Osteocyte (in vitro differentiated cells): ENCODE measurements at regions not wholly inside any gene's neighbourhood (a gene's known extent, or its start where the extent isn't known, plus 50 kb on each side); places are given as distances from the start of the nearest gene placed in this dataset.

Experiments used
- DNase-seq: peaks from one replicate; pipeline ENCODE4 v3.0.0; 2021; ENCODE audit warnings: mixed read lengths; ENCODE audit not compliant: unreplicated experiment; ENCODE audit errors: extremely low spot score
- H3K27ac Mint-ChIP-seq: one replicate; pipeline ENCODE4 v1.8.0; 2021; ENCODE audit warnings: mild to moderate bottlenecking, mixed read lengths; ENCODE audit not compliant: unreplicated experiment
- H3K27me3 Mint-ChIP-seq: one replicate; pipeline ENCODE4 v1.8.0; 2021; ENCODE audit warnings: mixed read lengths; ENCODE audit not compliant: unreplicated experiment
- H3K36me3 Mint-ChIP-seq: one replicate; pipeline ENCODE4 v1.8.0; 2021; ENCODE audit warnings: mixed read lengths; ENCODE audit not compliant: unreplicated experiment
- H3K4me1 Mint-ChIP-seq: one replicate; pipeline ENCODE4 v1.8.0; 2021; ENCODE audit warnings: mixed read lengths; ENCODE audit not compliant: unreplicated experiment
- H3K4me3 Mint-ChIP-seq: one replicate; pipeline ENCODE4 v1.8.0; 2021; ENCODE audit warnings: mild to moderate bottlenecking, moderate library complexity, mixed read lengths; ENCODE audit not compliant: unreplicated experiment
- H3K9me3 Mint-ChIP-seq: one replicate; pipeline ENCODE4 v1.8.0; 2021; ENCODE audit warnings: mixed read lengths; ENCODE audit not compliant: unreplicated experiment
- TF ChIP-seq, protein P1 (sequence below): fragments of 200-600 bp; sonication (generic); IDR thresholded peaks from 2 replicates; pipeline ENCODE4 v1.5.0; 2021; ENCODE audit warnings: antibody characterized with exemption, mild to moderate bottlenecking, moderate library complexity

DNA sequence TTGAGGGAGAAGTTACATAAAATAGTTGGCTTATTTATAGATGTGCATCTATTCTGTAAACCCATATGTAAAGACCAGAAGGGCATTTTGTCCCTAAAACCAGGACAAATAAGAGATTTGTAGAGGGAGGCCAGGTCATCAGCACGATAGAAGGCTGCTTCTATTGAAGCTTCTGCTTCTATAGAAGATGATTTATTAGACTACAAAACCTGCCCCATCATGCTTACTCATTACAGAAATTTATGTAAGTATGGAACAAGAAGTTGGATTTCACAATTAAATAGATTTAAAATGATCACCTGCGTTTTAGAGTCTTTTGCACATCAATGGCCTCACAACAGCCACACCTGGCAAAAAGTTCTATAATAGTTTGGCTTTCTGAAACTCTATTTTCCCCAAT lies 183.5 kb downstream of the DUSP10 start:
- TF ChIP-seq, protein P1, sequence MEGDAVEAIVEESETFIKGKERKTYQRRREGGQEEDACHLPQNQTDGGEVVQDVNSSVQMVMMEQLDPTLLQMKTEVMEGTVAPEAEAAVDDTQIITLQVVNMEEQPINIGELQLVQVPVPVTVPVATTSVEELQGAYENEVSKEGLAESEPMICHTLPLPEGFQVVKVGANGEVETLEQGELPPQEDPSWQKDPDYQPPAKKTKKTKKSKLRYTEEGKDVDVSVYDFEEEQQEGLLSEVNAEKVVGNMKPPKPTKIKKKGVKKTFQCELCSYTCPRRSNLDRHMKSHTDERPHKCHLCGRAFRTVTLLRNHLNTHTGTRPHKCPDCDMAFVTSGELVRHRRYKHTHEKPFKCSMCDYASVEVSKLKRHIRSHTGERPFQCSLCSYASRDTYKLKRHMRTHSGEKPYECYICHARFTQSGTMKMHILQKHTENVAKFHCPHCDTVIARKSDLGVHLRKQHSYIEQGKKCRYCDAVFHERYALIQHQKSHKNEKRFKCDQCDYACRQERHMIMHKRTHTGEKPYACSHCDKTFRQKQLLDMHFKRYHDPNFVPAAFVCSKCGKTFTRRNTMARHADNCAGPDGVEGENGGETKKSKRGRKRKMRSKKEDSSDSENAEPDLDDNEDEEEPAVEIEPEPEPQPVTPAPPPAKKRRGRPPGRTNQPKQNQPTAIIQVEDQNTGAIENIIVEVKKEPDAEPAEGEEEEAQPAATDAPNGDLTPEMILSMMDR: no peak
- peaks cover 45% of the 10 kb centered on the region for H3K27me3 Mint-ChIP-seq
- no peaks in the 10 kb centered on the region for H3K4me1 Mint-ChIP-seq
- DNase-seq: no peak
- H3K36me3 Mint-ChIP-seq: no peaks in the 10 kb centered on the region
- no peak overlapping the region for H3K4me3 Mint-ChIP-seq
- H3K9me3 Mint-ChIP-seq: no peaks in the 10 kb centered on the region
- no peak overlapping the region for H3K27ac Mint-ChIP-seq

DNA sequence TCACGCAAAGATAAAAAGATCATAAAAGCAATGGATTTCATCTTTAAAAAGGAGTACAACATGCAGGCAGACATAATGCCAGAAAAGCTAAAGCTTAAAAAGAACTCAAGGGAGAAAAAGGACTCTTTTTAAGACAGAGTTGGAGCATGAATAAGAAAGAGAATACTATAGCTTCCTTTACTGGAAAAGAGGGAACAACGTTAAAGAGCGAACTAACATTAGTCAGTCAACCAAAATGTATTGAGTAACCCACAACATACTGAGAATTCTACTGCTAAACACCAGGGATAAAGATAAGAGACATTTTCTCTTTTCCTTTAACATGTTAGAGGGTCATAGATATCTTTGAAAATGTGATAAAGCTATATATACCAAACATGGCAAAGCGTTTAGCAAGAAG lies 182.0 kb downstream of the DUSP10 start:
- no peaks in the 10 kb centered on the region for H3K36me3 Mint-ChIP-seq
- H3K27ac Mint-ChIP-seq: no peak overlapping the region
- H3K4me3 Mint-ChIP-seq: no peak overlapping the region
- TF ChIP-seq, protein P1: no peak
- H3K27me3 Mint-ChIP-seq: peaks cover 40% of the 10 kb centered on the region
- no peaks in the 10 kb centered on the region for H3K9me3 Mint-ChIP-seq
- no peak for DNase-seq
- H3K4me1 Mint-ChIP-seq: no peaks in the 10 kb centered on the region

- Mint-ChIP-seq H3K9me3 (no peaks in the 10 kb centered on the region), H3K4me1 (no peaks in the 10 kb centered on the region)
Measured at GRCh38 chr1:221562542-221563475, 179.1 kb downstream of the DUSP10 start.

DNA sequence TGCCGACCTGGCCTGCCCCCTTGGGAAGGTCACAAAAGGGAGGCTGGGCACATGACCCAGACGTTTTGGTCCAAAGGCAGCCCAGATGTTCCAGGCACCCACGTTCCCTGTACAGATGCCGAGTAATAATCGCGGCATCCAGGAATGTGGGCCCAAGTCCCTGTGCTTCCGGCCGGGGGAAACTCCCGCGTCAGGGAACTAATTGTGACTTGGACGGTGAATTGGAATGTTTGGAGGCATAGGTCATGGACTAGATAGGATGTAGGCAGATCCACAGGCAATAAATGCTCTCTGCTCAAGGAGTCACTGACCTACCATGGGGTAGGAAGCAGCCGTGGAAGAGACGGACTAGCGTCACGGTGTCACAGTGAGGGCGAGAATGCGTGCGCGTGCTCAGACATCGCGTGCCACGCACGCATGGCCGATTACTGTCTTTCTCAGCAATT lies 178.4 kb downstream of the DUSP10 start:
- H3K36me3 Mint-ChIP-seq: no peaks in the 10 kb centered on the region
- H3K9me3 Mint-ChIP-seq: no peaks in the 10 kb centered on the region
- DNase-seq: no peak
- peaks cover 32% of the 10 kb centered on the region for H3K27me3 Mint-ChIP-seq
- H3K27ac Mint-ChIP-seq: no peak overlapping the region
- H3K4me3 Mint-ChIP-seq: no peak overlapping the region
- no peaks in the 10 kb centered on the region for H3K4me1 Mint-ChIP-seq
- TF ChIP-seq, protein P1: no peak

More at GRCh38 chr1:221562542-221563475, 179.1 kb downstream of the DUSP10 start:
- Mint-ChIP-seq H3K27me3 (peaks cover 37% of the 10 kb centered on the region), H3K36me3 (no peaks in the 10 kb centered on the region), H3K4me3 (no peak overlapping the region), H3K27ac (no peak overlapping the region)
- DNase-seq: no peak
- TF ChIP-seq, protein P1: no peak

DNA sequence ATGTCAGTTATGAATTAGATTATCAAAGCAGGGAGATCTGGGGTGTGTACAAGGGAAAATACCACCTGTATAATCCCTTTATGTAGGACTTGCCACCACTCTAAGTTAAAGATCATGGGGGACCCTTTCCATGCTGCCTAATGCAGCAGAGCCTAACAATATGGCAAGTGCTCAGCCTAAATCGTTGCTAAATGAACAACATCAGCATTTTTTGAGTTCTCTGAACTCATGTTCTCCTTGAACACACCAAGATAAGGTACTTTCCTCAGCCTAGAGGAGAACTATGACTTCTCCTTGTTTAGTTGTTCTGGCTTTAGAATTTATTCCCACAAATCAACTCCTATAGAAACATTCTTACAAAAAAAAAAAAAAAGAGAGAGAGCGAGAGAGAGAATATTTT lies 177.0 kb downstream of the DUSP10 start:
- DNase-seq: no peak
- TF ChIP-seq, protein P1: no peak
- Mint-ChIP-seq H3K4me3 (no peak overlapping the region), H3K27me3 (peaks cover 27% of the 10 kb centered on the region), H3K9me3 (no peaks in the 10 kb centered on the region), H3K27ac (no peak overlapping the region), H3K36me3 (no peaks in the 10 kb centered on the region), H3K4me1 (no peaks in the 10 kb centered on the region)
